ENCODE measurements at regions not wholly inside any gene's neighbourhood (a gene's known extent, or its start where the extent isn't known, plus 50 kb on each side); places are given as distances from the start of the nearest gene placed in this dataset.

GRCh38 chr11:92284107-92284506 lies 59.5 kb downstream of the FAT3 start:
- TF ChIP-seq MEF2D (CRISPR knock-in tag; IDR thresholded peaks at IDR 0.05) (no peak), CTCF (CRISPR knock-in tag; IDR thresholded peaks at IDR 0.05) (no peak), ZNF737 (CRISPR knock-in tag; IDR thresholded peaks at IDR 0.05; ENCODE audit: borderline replicate concordance) (no peak), POLR2AphosphoS2 (IDR thresholded peaks at IDR 0.05; ENCODE audit: low read depth, low read length) (no peak), NR2F1 (CRISPR knock-in tag; IDR thresholded peaks at IDR 0.05) (no peak), ZNF124 (CRISPR knock-in tag; IDR thresholded peaks at IDR 0.05) (no peak), HNRNPK (IDR thresholded peaks at IDR 0.05; ENCODE audit: low read depth, low read length, poor library complexity, severe bottlenecking) (no peak), TCF7 (IDR thresholded peaks at IDR 0.05; ENCODE audit: low read depth) (no peak), HOXD1 (CRISPR knock-in tag; IDR thresholded peaks at IDR 0.05) (no peak), ELF4 (CRISPR knock-in tag; IDR thresholded peaks at IDR 0.05; ENCODE audit: borderline replicate concordance) (no peak), KLF13 (CRISPR knock-in tag; IDR thresholded peaks at IDR 0.05) (no peak)
